Fibroblast of skin of scalp (primary cell): ENCODE measurements at regions not wholly inside any gene's neighbourhood (a gene's known extent, or its start where the extent isn't known, plus 50 kb on each side); places are given as distances from the start of the nearest gene placed in this dataset.
"Not testable (repeated sequence)": the region's sequence is repeated elsewhere in the genome, so short reads cannot be mapped to it uniquely, and the experiment has no call there.

Experiments used
- DNase-seq: peaks from one replicate; pipeline ENCODE4 v3.0.0-alpha.2; 2013

- no peak for DNase-seq
Observed at GRCh38 chr4:189840356-189840755, 100.3 kb upstream of the FRG1 start.

DNA sequence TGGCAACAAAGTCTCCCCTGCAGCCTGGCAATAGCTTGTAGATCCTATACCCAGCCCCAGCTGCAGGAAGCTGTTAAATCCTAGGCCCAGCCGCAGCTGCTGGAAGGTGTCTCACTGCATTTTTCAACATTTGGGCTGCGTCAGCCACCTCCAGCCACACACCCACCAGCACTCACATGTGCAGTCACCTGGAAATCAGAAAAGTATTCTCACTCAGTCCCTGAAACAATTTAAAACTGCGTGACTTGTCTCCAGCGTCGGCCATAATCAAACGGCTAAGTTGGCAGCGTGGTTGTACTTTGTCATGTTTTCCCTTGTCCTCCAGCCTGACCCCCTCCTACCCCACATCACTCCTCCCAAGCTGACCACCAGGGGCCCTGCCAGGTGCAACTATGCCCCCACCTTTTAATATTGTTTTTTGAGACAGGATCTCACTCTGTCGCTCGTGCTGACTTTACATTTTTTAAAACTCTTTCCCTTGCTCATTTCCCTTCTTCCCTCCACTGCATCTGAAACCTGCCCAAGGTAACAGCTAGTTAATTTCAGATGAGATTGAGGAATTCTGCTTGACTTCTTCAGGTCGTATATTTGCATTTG lies 97.2 kb upstream of the FRG1 start:
- DNase-seq = no peak

DNA sequence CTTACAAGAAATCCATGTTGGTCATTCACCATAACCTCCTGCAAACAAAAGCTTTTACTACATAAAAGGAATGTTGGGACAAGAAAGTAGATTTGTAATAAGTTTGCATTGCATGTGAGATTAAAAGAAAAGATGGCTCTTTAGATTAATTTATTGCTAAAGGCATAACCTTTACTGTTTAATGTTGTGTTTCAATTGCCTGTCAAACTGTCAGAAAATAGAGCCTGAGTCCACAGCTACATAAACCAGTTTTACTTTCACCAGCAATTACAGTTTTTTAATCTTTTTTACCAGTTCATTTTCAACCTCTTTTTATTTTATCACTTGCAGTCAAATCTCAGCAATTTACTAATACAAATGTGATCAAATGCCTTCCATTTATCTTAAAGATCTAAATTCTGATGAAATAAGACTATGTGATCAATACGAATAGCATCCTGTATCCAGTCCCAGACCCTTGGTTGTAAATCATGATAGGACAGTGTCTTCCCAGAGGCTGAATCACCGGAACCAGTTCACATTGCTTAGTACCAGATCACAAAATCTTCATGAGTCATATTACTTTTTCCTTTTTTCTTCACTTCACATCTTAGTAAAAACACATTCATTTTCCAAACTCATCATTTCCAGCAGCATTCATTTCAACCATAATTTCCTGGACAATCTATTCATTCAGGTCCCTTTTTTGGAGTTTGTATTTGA lies 95.4 kb upstream of the FRG1 start:
- peak; percentile 35 for DNase-seq

DNA sequence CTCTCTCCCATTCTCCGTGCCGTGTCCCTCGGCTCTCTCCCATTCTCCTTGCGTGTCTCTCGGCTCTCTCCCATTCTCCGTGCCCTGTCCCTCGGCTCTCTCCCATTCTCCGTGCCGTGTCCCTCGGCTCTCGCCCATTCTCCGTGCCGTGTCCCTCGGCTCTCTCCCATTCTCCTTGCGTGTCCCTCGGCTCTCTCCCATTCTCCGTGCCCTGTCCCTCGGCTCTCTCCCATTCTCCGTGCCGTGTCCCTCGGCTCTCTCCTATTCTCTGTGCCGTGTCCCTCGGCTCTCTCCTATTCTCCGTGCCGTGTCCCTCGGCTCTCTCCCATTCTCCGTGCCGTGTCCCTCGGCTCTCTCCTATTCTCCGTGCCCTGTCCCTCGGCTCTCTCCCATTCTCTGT lies 94.6 kb upstream of the FRG1 start:
- not testable (repeated sequence) for DNase-seq

- DNase-seq = not testable (repeated sequence)
Observed at GRCh38 chr4:189846608-189847007, 94.1 kb upstream of the FRG1 start.

DNA sequence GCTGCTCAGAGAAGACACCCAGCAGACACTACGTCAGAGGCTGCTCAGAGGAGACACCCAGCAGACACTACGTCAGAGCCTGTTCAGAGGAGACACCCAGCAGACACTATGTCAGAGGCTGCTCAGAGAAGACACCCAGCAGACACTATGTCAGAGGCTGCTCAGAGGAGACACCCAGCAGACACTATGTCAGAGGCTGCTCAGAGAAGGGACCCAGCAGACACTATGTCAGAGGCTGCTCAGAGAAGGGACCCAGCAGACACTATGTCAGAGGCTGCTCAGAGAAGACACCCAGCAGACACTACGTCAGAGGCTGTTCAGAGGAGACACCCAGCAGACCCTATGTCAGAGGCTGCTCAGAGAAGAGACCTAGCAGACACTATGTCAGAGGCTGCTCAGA lies 92.0 kb upstream of the FRG1 start:
- DNase-seq = not testable (repeated sequence)

- DNase-seq = no peak
Observed at GRCh38 chr4:189850239-189850856, 90.3 kb upstream of the FRG1 start.

DNA sequence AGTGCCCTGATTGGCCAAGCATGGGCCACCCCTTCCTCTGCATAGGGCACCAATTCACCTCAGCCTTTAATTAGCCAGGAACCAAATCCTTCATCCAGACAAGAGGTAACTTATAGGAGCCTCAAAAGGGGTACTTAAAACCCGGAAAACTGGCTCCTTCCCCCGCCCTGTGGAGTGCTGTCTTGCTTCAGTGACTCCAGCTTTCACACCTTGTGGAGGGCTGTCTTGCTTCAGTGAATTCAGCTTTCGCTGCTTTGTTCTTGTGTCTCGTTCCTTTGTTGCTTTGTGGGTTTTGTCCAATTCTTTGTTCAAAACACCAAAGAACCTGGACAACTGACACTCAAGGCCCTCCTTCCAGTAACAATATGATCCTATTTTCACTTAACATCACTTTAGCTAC lies 82.2 kb upstream of the FRG1 start:
- no peak for DNase-seq

- no peak for DNase-seq
Observed at GRCh38 chr4:189861101-189861500, 79.6 kb upstream of the FRG1 start.

GRCh38 chr4:189869236-189869635 lies 71.4 kb upstream of the FRG1 start:
- DNase-seq = no peak

GRCh38 chr4:189870511-189871234 lies 70.0 kb upstream of the FRG1 start:
- DNase-seq = no peak

GRCh38 chr4:189874591-189874990 lies 66.1 kb upstream of the FRG1 start:
- no peak for DNase-seq

DNA sequence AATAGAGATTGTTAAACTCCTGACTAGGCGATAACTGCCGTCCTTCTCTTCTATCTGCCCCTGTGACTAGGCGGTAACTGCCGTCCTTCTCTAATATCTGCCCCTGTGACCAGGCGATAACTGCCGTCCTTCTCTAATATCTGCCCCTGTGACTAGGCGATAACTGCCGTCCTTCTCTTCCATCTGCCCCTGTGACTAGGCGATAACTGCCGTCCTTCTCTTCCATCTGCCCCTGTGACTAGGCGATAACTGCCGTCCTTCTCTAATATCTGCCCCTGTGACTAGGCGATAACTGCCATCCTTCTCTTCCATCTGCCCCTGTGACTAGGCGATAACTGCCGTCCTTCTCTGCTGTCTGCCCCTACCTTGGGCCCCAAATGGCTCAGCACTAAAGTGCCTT lies 59.5 kb upstream of the FRG1 start:
- not testable (repeated sequence) for DNase-seq

DNA sequence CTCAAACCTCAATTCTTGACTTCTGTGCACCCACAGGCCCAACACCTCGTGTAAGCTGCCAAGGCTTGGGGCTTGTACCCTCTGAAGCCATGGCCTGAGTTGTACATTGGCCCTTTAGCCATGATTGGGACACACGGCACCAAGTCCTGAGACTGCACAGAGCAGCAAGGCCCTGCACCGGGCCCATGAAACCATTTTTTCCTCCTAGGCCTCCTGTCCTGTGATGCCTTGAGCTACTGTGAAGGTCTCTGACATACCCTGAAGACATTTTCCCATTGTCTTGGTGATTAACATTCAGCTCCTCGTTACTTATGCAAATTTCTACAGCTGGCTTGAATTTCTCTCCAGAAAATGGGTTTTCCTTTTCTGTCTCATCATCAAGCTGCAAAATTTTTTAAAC lies 52.3 kb upstream of the FRG1 start:
- DNase-seq = not testable (repeated sequence)
